CD4-positive, alpha-beta T cell (primary cell): ENCODE measurements at regions not wholly inside any gene's neighbourhood (a gene's known extent, or its start where the extent isn't known, plus 50 kb on each side); places are given as distances from the start of the nearest gene placed in this dataset.

Experiments
- ATAC-seq: fragments of 200-7000 bp; cut with Tn5 transposase; one replicate; pipeline ENCODE4 v1.10.0; 2022; ENCODE audit warnings: mild to moderate bottlenecking; ENCODE audit not compliant: poor library complexity
- CTCF ChIA-PET: fragments of 350-600 bp; sonication (Branson Sonifier 250); formaldehyde crosslinking; loops from one replicate; lab custom pipeline; 2021; ENCODE audit warnings: antibody characterized with exemption, inconsistent platforms; lab: Charles Lee
- POLR2A ChIA-PET: fragments of 350-600 bp; sonication (Branson Sonifier 250); formaldehyde crosslinking; loops from one replicate; lab custom pipeline; 2021; ENCODE audit warnings: antibody characterized with exemption, inconsistent platforms; lab: Charles Lee
- DNase-seq, 14 experiments: peaks; one replicate each; pipeline ENCODE4 v3.0.0-alpha.2; 2013 to 2020; ENCODE audit warnings: mixed read lengths in 2 of 14
- H3K27ac ChIP-seq, 2 donors: one replicate each; pipeline versions ENCODE4 v1.5.1 to v1.7.0; 2013; ENCODE audit warnings: low read length in 2 of 2, low read depth in 1 of 2, mild to moderate bottlenecking in 1 of 2
- H3K27me3 ChIP-seq, 2 experiments: 1 replicate in 1 of 2; 2 replicates in 1 of 2; pipeline versions ENCODE4 v1.6.1 to v1.7.0; 2013; ENCODE audit warnings: low read length in 2 of 2, control low read depth in 1 of 2, mild to moderate bottlenecking in 1 of 2, moderate library complexity in 1 of 2; ENCODE audit not compliant: insufficient read depth in 2 of 2, control insufficient read depth in 1 of 2
- H3K36me3 ChIP-seq: one replicate; pipeline ENCODE4 v1.6.1; 2013; ENCODE audit warnings: low read length, control low read depth; ENCODE audit not compliant: insufficient read depth
- H3K4me1 ChIP-seq: one replicate; pipeline ENCODE4 v1.6.1; 2013; ENCODE audit warnings: low read length, control low read depth; ENCODE audit not compliant: insufficient read depth
- H3K4me3 ChIP-seq: one replicate; pipeline ENCODE4 v1.5.1; 2013; ENCODE audit warnings: mild to moderate bottlenecking, low read length, moderate library complexity
- H3K9me3 ChIP-seq, 2 experiments: 1 replicate in 1 of 2; 2 replicates in 1 of 2; pipeline versions ENCODE4 v1.6.1 to v1.7.0; 2013; ENCODE audit warnings: low read length in 2 of 2, mild to moderate bottlenecking in 2 of 2, control low read depth in 1 of 2, moderate library complexity in 1 of 2; ENCODE audit not compliant: control insufficient read depth in 1 of 2, insufficient read depth in 1 of 2
- H3K27ac Mint-ChIP-seq: one replicate; pipeline ENCODE4 v1.8.0; 2020; ENCODE audit warnings: mixed read lengths
- H3K27me3 Mint-ChIP-seq: one replicate; pipeline ENCODE4 v1.8.0; 2021; ENCODE audit warnings: mixed read lengths
- H3K36me3 Mint-ChIP-seq: one replicate; pipeline ENCODE4 v1.8.0; 2021; ENCODE audit warnings: low read depth, mixed read lengths
- H3K4me1 Mint-ChIP-seq: one replicate; pipeline ENCODE4 v1.8.0; 2021; ENCODE audit warnings: low read depth, mixed read lengths
- H3K4me3 Mint-ChIP-seq: one replicate; pipeline ENCODE4 v1.8.0; 2020; ENCODE audit warnings: mild to moderate bottlenecking, mixed read lengths
- H3K9me3 Mint-ChIP-seq: one replicate; pipeline ENCODE4 v1.8.0; 2020; ENCODE audit warnings: mixed read lengths
- CTCF ChIP-seq: fragments of 200-600 bp; IDR thresholded peaks from one replicate; pipeline ENCODE4 v1.8.0; 2022; ENCODE audit warnings: antibody characterized with exemption, mild to moderate bottlenecking
- intact Hi-C, 2 experiments: fragments of 100-400 bp; cut with DNase I in 1 of 2; cut with micrococcal nuclease in 1 of 2; formaldehyde crosslinking; loops; one replicate each; pipeline versions ENCODE4 v1.15.1 to v1.9.0; 2023 to 2025; cut with DNase I, micrococcal nuclease

- no peak for TF ChIP-seq CTCF
- no peaks in the 10 kb centered on the region for H3K4me1 ChIP-seq
- H3K27me3 Mint-ChIP-seq, result peaks cover 65% of the 10 kb centered on the region
- peaks cover 0 to 5% of the 10 kb centered on the region in 2 experiments for H3K27me3 ChIP-seq
- H3K4me1 Mint-ChIP-seq, result no peaks in the 10 kb centered on the region
- ChIA-PET POLR2A (no interaction called here), CTCF (no interaction called here)
- H3K27ac Mint-ChIP-seq, result no peak overlapping the region
- DNase-seq, result no peak
- no peaks in the 10 kb centered on the region for H3K36me3 ChIP-seq
- no peak for ATAC-seq
- peaks cover 0 to 10% of the 10 kb centered on the region in 2 experiments for H3K9me3 ChIP-seq
- intact Hi-C loops, result no loop called here
- no peaks in the 10 kb centered on the region for H3K36me3 Mint-ChIP-seq
- H3K4me3 Mint-ChIP-seq, result no peak overlapping the region
- no peak overlapping the region for H3K27ac ChIP-seq
- no peaks in the 10 kb centered on the region for H3K9me3 Mint-ChIP-seq
- H3K4me3 ChIP-seq, result no peak overlapping the region
These were observed 125.9 kb upstream of the SLC7A14 start for GRCh38 chr3:170711786-170712185.

- no peak overlapping the region for H3K4me3 ChIP-seq
- ChIA-PET POLR2A (no interaction called here), CTCF (no interaction called here)
- no peaks in the 10 kb centered on the region for H3K4me1 ChIP-seq
- no peak for TF ChIP-seq CTCF
- no peak for ATAC-seq
- Mint-ChIP-seq H3K4me3 (no peak overlapping the region), H3K27ac (no peak overlapping the region), H3K9me3 (no peaks in the 10 kb centered on the region), H3K27me3 (peaks cover 47% of the 10 kb centered on the region), H3K4me1 (no peaks in the 10 kb centered on the region), H3K36me3 (no peaks in the 10 kb centered on the region)
- no peaks in the 10 kb centered on the region for H3K36me3 ChIP-seq
- peaks cover 0 to 5% of the 10 kb centered on the region in 2 experiments for H3K27me3 ChIP-seq
- no peak for DNase-seq
- intact Hi-C loops, result no loop called here
- peaks cover 0 to 10% of the 10 kb centered on the region in 2 experiments for H3K9me3 ChIP-seq
- H3K27ac ChIP-seq, result no peak overlapping the region
These were observed 123.2 kb upstream of the SLC7A14 start for GRCh38 chr3:170709046-170709445.

GRCh38 chr3:170707899-170708298, 122.0 kb upstream of the SLC7A14 start:
- ATAC-seq, result no peak
- POLR2A ChIA-PET, result no interaction called here
- intact Hi-C loops, result no loop called here
- Mint-ChIP-seq H3K27me3 (peaks cover 47% of the 10 kb centered on the region), H3K27ac (no peak overlapping the region), H3K4me1 (no peaks in the 10 kb centered on the region), H3K9me3 (no peaks in the 10 kb centered on the region), H3K4me3 (no peak overlapping the region), H3K36me3 (no peaks in the 10 kb centered on the region)
- Histone ChIP-seq H3K4me1 (no peaks in the 10 kb centered on the region), H3K27me3 (peaks cover 0 to 5% of the 10 kb centered on the region in 2 experiments), H3K36me3 (no peaks in the 10 kb centered on the region), H3K27ac (no peak overlapping the region), H3K4me3 (no peak overlapping the region), H3K9me3 (peaks cover 0 to 10% of the 10 kb centered on the region in 2 experiments)
- CTCF ChIA-PET, result no interaction called here
- no peak for TF ChIP-seq CTCF
- no peak for DNase-seq
